GM12864 (cell line): ENCODE measurements at regions not wholly inside any gene's neighbourhood (a gene's known extent, or its start where the extent isn't known, plus 50 kb on each side); places are given as distances from the start of the nearest gene placed in this dataset.
"Not testable (repeated sequence)": the region's sequence is repeated elsewhere in the genome, so short reads cannot be mapped to it uniquely, and the experiment has no call there.

Experiments
- DNase-seq: peaks from one replicate; pipeline ENCODE4 v3.0.0-alpha.2; 2011; ENCODE audit warnings: low read depth
- H3K4me3 ChIP-seq: 2 replicates; pipeline ENCODE4 v1.5.1; 2011; ENCODE audit warnings: mild to moderate bottlenecking, low read depth, low read length, control low read depth
- CTCF ChIP-seq: IDR thresholded peaks from 2 replicates; pipeline ENCODE4 v1.5.1; 2011; ENCODE audit warnings: low read depth, mild to moderate bottlenecking, moderate library complexity, low read length, control low read depth, inconsistent platforms; ENCODE audit errors: missing control alignments

GRCh38 chr3:155995525-155996370, 124.6 kb upstream of the KCNAB1 start:
- no peak overlapping the region for H3K4me3 ChIP-seq
- no peak for DNase-seq
- peak; percentile 47 for TF ChIP-seq CTCF

GRCh38 chr3:155996882-155997281, 123.5 kb upstream of the KCNAB1 start:
- H3K4me3 ChIP-seq = no peak overlapping the region
- no peak for TF ChIP-seq CTCF
- no peak for DNase-seq

- H3K4me3 ChIP-seq, DNase-seq: not testable (repeated sequence)
Measured at GRCh38 chr3:155998173-155998572, 122.2 kb upstream of the KCNAB1 start.

GRCh38 chr3:156005736-156006135, 114.6 kb upstream of the KCNAB1 start:
- DNase-seq = no peak
- no peak overlapping the region for H3K4me3 ChIP-seq
- no peak for TF ChIP-seq CTCF

GRCh38 chr3:156010829-156011228, 109.5 kb upstream of the KCNAB1 start:
- TF ChIP-seq CTCF = peak; percentile 39
- no peak overlapping the region for H3K4me3 ChIP-seq
- DNase-seq = no peak

- no peak overlapping the region for H3K4me3 ChIP-seq
- no peak for DNase-seq
- no peak for TF ChIP-seq CTCF
Measured at GRCh38 chr3:156014489-156014888, 105.9 kb upstream of the KCNAB1 start.

GRCh38 chr3:156016902-156017301, 103.5 kb upstream of the KCNAB1 start:
- no peak overlapping the region for H3K4me3 ChIP-seq
- DNase-seq = no peak
- no peak for TF ChIP-seq CTCF
